ENCODE measurements at regions not wholly inside any gene's neighbourhood (a gene's known extent, or its start where the extent isn't known, plus 50 kb on each side); places are given as distances from the start of the nearest gene placed in this dataset.

DNA sequence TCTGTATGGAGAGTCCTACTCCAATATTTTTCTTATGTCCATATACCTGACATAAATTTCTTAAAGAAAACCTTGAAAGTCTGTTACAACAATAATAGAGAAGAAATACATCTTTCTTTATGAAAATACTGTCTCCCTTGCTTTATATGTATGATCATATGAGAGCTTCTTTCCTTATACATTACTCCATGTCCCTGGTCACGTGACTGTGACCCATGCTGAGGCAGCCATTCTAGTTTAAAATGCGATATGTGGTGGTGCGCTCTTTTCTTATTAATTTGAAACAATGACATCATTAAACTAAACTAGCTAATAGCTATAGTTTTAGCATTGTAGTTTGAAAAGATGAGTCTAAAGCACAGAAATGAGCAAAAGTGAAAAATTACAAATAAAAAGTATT, 1120.3 kb upstream of the PRR20A start:
- H3K4me1 ChIP-seq (ENCODE audit: insufficient read depth, low read length), result no peaks in the 10 kb centered on the region
- H3K9ac ChIP-seq (ENCODE audit: low read length), result no peak overlapping the region
- Mint-ChIP-seq H3K36me3 (ENCODE audit: low read depth, unreplicated experiment) (no peaks in the 10 kb centered on the region), H3K9me3 (ENCODE audit: unreplicated experiment) (peaks cover 2% of the 10 kb centered on the region), H3K27me3 (ENCODE audit: low read depth, unreplicated experiment) (no peaks in the 10 kb centered on the region), H3K4me1 (ENCODE audit: low read depth, unreplicated experiment) (no peaks in the 10 kb centered on the region), H3K4me3 (ENCODE audit: unreplicated experiment) (no peak overlapping the region), H3K27ac (ENCODE audit: unreplicated experiment) (no peak overlapping the region)
- no peak for DNase-seq (ENCODE audit: low read depth)
- H3K27me3 ChIP-seq (ENCODE audit: insufficient read depth, low read length), result no peaks in the 10 kb centered on the region
- FAIRE-seq, result no peak
- TF ChIP-seq, protein P1, sequence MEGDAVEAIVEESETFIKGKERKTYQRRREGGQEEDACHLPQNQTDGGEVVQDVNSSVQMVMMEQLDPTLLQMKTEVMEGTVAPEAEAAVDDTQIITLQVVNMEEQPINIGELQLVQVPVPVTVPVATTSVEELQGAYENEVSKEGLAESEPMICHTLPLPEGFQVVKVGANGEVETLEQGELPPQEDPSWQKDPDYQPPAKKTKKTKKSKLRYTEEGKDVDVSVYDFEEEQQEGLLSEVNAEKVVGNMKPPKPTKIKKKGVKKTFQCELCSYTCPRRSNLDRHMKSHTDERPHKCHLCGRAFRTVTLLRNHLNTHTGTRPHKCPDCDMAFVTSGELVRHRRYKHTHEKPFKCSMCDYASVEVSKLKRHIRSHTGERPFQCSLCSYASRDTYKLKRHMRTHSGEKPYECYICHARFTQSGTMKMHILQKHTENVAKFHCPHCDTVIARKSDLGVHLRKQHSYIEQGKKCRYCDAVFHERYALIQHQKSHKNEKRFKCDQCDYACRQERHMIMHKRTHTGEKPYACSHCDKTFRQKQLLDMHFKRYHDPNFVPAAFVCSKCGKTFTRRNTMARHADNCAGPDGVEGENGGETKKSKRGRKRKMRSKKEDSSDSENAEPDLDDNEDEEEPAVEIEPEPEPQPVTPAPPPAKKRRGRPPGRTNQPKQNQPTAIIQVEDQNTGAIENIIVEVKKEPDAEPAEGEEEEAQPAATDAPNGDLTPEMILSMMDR (IDR thresholded peaks at IDR 0.05; ENCODE audit: insufficient read depth, low read depth, low read length), result no peak
- no peak for TF ChIP-seq EZH2 (IDR thresholded peaks at IDR 0.05; ENCODE audit: insufficient read depth, low read length)
- H3K79me2 ChIP-seq (ENCODE audit: insufficient read depth, low read length), result no peaks in the 10 kb centered on the region
- no peaks in the 10 kb centered on the region for H3K36me3 ChIP-seq (ENCODE audit: insufficient read depth, low read length)
- no peak overlapping the region for H2AFZ ChIP-seq (ENCODE audit: low read depth, low read length)
- no peak overlapping the region for H3K4me2 ChIP-seq (ENCODE audit: low read length)
- H4K20me1 ChIP-seq (ENCODE audit: insufficient read depth, low read length), result no peaks in the 10 kb centered on the region
- H3K9me3 ChIP-seq (ENCODE audit: insufficient read depth, low read depth, low read length), result peaks cover 11% of the 10 kb centered on the region
- no peak overlapping the region for H3K27ac ChIP-seq (ENCODE audit: low read depth, low read length)
- no peak overlapping the region for H3K4me3 ChIP-seq (ENCODE audit: insufficient read depth, low read depth, low read length)

DNA sequence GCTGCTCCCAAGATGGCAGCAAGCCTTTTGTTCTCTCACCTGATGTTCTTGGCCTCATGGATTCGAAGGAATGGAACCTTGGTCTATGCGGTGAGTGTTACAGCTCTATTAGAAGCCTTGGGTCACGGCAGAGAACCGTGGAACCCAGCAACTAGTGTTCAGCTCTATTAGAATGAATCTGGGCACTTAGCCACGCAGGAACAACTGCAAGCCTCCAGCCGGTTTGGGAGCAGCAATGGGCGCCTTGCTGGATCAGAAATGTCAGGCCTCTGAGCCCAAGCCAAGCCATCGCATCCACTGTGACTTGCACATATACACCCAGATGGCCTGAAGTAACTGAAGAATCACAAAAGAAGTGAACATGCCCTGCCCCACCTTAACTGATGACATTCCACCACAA, 1100.7 kb upstream of the PRR20A start:
- Mint-ChIP-seq H3K27ac (ENCODE audit: unreplicated experiment) (no peak overlapping the region), H3K4me1 (ENCODE audit: low read depth, unreplicated experiment) (no peaks in the 10 kb centered on the region), H3K9me3 (ENCODE audit: unreplicated experiment) (peaks cover 1% of the 10 kb centered on the region), H3K36me3 (ENCODE audit: low read depth, unreplicated experiment) (no peaks in the 10 kb centered on the region), H3K4me3 (ENCODE audit: unreplicated experiment) (no peak overlapping the region), H3K27me3 (ENCODE audit: low read depth, unreplicated experiment) (no peaks in the 10 kb centered on the region)
- no peaks in the 10 kb centered on the region for H3K4me1 ChIP-seq (ENCODE audit: insufficient read depth, low read length)
- H3K4me2 ChIP-seq (ENCODE audit: low read length), result no peak overlapping the region
- TF ChIP-seq, protein P1 (IDR thresholded peaks at IDR 0.05; ENCODE audit: insufficient read depth, low read depth, low read length), result no peak
- H4K20me1 ChIP-seq (ENCODE audit: insufficient read depth, low read length), result no peaks in the 10 kb centered on the region
- H3K27ac ChIP-seq (ENCODE audit: low read depth, low read length), result no peak overlapping the region
- no peaks in the 10 kb centered on the region for H3K9me3 ChIP-seq (ENCODE audit: insufficient read depth, low read depth, low read length)
- DNase-seq (ENCODE audit: low read depth), result no peak
- no peaks in the 10 kb centered on the region for H3K79me2 ChIP-seq (ENCODE audit: insufficient read depth, low read length)
- no peak overlapping the region for H2AFZ ChIP-seq (ENCODE audit: low read depth, low read length)
- no peaks in the 10 kb centered on the region for H3K36me3 ChIP-seq (ENCODE audit: insufficient read depth, low read length)
- H3K4me3 ChIP-seq (ENCODE audit: insufficient read depth, low read depth, low read length), result no peak overlapping the region
- FAIRE-seq, result no peak
- no peak overlapping the region for H3K9ac ChIP-seq (ENCODE audit: low read length)
- H3K27me3 ChIP-seq (ENCODE audit: insufficient read depth, low read length), result no peaks in the 10 kb centered on the region

DNA sequence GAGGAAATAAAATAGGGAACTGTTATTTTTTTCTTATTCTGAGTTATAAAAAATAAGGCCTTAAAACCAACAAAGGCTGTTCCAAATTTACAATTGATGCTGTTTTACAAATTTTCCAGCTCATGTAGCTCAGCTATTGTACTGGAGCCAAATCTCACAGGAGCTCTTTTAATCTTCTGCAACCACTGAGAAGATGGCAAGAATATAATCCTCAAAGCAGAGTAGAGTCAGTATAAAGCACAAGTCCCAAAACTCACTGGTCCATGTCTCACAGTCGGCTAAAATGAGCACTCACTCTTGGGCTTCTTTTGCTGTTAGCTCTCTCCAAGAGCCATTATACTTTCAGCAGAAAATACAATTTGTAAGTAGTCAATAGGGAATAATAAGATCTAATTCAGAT, 1074.4 kb upstream of the PRR20A start:
- H3K27ac ChIP-seq (ENCODE audit: low read depth, low read length), result no peak overlapping the region
- TF ChIP-seq, protein P1 (IDR thresholded peaks at IDR 0.05; ENCODE audit: insufficient read depth, low read depth, low read length), result no peak
- TF ChIP-seq EZH2 (IDR thresholded peaks at IDR 0.05; ENCODE audit: insufficient read depth, low read length), result no peak
- no peaks in the 10 kb centered on the region for H3K4me1 Mint-ChIP-seq (ENCODE audit: low read depth, unreplicated experiment)
- no peaks in the 10 kb centered on the region for H3K4me1 ChIP-seq (ENCODE audit: insufficient read depth, low read length)
- no peaks in the 10 kb centered on the region for H3K9me3 Mint-ChIP-seq (ENCODE audit: unreplicated experiment)
- no peak overlapping the region for H2AFZ ChIP-seq (ENCODE audit: low read depth, low read length)
- H3K9me3 ChIP-seq (ENCODE audit: insufficient read depth, low read depth, low read length), result no peaks in the 10 kb centered on the region
- H3K4me2 ChIP-seq (ENCODE audit: low read length), result no peak overlapping the region
- H3K36me3 ChIP-seq (ENCODE audit: insufficient read depth, low read length), result no peaks in the 10 kb centered on the region
- DNase-seq (ENCODE audit: low read depth) (no peak), FAIRE-seq (no peak)
- H3K4me3 Mint-ChIP-seq (ENCODE audit: unreplicated experiment), result no peak overlapping the region
- H3K27me3 ChIP-seq (ENCODE audit: insufficient read depth, low read length), result no peaks in the 10 kb centered on the region
- no peaks in the 10 kb centered on the region for H3K27me3 Mint-ChIP-seq (ENCODE audit: low read depth, unreplicated experiment)
- no peaks in the 10 kb centered on the region for H4K20me1 ChIP-seq (ENCODE audit: insufficient read depth, low read length)
- no peaks in the 10 kb centered on the region for H3K36me3 Mint-ChIP-seq (ENCODE audit: low read depth, unreplicated experiment)
- no peaks in the 10 kb centered on the region for H3K79me2 ChIP-seq (ENCODE audit: insufficient read depth, low read length)
- no peak overlapping the region for H3K9ac ChIP-seq (ENCODE audit: low read length)
- H3K4me3 ChIP-seq (ENCODE audit: insufficient read depth, low read depth, low read length), result no peak overlapping the region
- no peak overlapping the region for H3K27ac Mint-ChIP-seq (ENCODE audit: unreplicated experiment)

Data from astrocyte (in vitro differentiated cells and primary cell).